ENCODE measurements at regions not wholly inside any gene's neighbourhood (a gene's known extent, or its start where the extent isn't known, plus 50 kb on each side); places are given as distances from the start of the nearest gene placed in this dataset.

DNA sequence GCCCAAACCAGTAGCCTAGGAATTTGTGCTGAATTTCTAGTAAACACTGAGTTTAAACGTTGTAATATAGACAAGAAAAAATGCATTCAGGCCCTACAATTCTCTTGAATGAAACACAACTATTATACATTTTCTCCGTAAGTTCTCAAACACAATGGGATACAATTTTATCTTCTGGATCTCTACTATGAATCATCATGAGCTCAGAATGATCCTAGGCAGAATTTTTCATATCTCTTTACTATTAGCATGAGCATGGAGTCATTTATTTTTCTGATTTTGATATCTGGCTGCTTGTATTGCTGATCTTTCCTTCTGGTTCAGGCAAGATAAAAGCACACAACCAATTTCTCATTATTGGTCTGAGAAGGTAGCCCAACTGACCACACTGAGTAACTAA is 1123.4 kb upstream of the RAG2 start:
- TF ChIP-seq SIN3A (IDR thresholded peaks at IDR 0.05; ENCODE audit: borderline replicate concordance, insufficient read depth, low read depth, low read length) (no peak), POLR2AphosphoS5 (IDR thresholded peaks at IDR 0.05; ENCODE audit: low read depth, low read length) (no peak), TCF7L2 (IDR thresholded peaks at IDR 0.05; ENCODE audit: low read depth, low read length) (no peak)
- TF ChIP-seq, protein P1, sequence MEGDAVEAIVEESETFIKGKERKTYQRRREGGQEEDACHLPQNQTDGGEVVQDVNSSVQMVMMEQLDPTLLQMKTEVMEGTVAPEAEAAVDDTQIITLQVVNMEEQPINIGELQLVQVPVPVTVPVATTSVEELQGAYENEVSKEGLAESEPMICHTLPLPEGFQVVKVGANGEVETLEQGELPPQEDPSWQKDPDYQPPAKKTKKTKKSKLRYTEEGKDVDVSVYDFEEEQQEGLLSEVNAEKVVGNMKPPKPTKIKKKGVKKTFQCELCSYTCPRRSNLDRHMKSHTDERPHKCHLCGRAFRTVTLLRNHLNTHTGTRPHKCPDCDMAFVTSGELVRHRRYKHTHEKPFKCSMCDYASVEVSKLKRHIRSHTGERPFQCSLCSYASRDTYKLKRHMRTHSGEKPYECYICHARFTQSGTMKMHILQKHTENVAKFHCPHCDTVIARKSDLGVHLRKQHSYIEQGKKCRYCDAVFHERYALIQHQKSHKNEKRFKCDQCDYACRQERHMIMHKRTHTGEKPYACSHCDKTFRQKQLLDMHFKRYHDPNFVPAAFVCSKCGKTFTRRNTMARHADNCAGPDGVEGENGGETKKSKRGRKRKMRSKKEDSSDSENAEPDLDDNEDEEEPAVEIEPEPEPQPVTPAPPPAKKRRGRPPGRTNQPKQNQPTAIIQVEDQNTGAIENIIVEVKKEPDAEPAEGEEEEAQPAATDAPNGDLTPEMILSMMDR (IDR thresholded peaks at IDR 0.05) = no peak
- TF ChIP-seq, protein P2, sequence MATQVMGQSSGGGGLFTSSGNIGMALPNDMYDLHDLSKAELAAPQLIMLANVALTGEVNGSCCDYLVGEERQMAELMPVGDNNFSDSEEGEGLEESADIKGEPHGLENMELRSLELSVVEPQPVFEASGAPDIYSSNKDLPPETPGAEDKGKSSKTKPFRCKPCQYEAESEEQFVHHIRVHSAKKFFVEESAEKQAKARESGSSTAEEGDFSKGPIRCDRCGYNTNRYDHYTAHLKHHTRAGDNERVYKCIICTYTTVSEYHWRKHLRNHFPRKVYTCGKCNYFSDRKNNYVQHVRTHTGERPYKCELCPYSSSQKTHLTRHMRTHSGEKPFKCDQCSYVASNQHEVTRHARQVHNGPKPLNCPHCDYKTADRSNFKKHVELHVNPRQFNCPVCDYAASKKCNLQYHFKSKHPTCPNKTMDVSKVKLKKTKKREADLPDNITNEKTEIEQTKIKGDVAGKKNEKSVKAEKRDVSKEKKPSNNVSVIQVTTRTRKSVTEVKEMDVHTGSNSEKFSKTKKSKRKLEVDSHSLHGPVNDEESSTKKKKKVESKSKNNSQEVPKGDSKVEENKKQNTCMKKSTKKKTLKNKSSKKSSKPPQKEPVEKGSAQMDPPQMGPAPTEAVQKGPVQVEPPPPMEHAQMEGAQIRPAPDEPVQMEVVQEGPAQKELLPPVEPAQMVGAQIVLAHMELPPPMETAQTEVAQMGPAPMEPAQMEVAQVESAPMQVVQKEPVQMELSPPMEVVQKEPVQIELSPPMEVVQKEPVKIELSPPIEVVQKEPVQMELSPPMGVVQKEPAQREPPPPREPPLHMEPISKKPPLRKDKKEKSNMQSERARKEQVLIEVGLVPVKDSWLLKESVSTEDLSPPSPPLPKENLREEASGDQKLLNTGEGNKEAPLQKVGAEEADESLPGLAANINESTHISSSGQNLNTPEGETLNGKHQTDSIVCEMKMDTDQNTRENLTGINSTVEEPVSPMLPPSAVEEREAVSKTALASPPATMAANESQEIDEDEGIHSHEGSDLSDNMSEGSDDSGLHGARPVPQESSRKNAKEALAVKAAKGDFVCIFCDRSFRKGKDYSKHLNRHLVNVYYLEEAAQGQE (IDR thresholded peaks at IDR 0.05; ENCODE audit: insufficient read depth in 1 of 2, low read depth in 2 of 2, low read length in 1 of 2) = no peak
- H3K27me3 ChIP-seq (ENCODE audit: control insufficient read depth, insufficient read depth, low read length) = no peaks in the 10 kb centered on the region
- DNase-seq (ENCODE audit: low read depth, low spot score) (no peak), ATAC-seq (no peak)
- in situ Hi-C loops (cut with HindIII; ENCODE audit: low pct_unique_long_range_greater_than_20kb, low sequenced_read_pairs) = no loop called here
- H3K4me3 ChIP-seq (ENCODE audit: low read depth in 2 of 2, low read length in 2 of 2) = no peak overlapping the region
- intact Hi-C loops (cut with micrococcal nuclease; ENCODE audit: unreplicated experiment) = no loop called here
- no TSS peak for BruUV-seq (replicated peaks)
- ChIA-PET POLR2A (no interaction called here), CTCF (interaction anchor here (0.8 kb wide), 1 partner anchor 274 kb away, joined by 3 read pairs; no protein-coding TSS in a partner anchor)
- H3K4me1 ChIP-seq (ENCODE audit: control insufficient read depth, insufficient read depth, low read length) = no peaks in the 10 kb centered on the region
- H3K27ac ChIP-seq (ENCODE audit: low read length) = no peak overlapping the region
- no peaks in the 10 kb centered on the region for H3K36me3 ChIP-seq (ENCODE audit: control insufficient read depth, insufficient read depth, low read length)
- no peaks in the 10 kb centered on the region for H3K9me3 ChIP-seq (ENCODE audit: control insufficient read depth, insufficient read depth, low read depth, low read length)

DNA sequence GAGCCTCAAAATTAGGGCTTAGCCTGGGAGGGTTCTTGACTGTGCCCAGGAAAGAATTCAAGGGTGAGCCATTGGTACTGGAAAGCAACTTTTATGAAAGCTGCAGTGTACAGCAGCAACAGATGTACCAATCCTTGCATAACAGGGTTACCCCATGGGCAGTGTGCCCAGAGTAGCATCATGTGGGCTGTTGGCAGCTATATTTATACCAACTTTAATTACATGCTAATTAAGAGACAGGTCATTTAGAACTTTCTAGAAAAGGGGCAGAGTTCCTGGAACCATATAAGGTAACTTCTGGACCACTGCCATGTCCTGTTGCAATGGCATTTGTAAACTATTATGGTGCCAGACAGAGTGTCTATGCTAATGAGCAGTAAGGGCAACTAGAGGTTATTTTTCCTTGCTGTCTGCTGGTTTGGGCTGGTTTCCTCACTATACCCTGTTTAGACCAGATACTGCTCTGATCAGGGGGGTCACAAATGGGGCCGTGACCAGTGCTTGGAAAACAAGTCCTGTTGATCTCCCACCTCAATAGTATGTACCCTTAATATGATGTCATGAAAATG is 1120.5 kb upstream of the RAG2 start:
- Histone ChIP-seq H3K4me3 (ENCODE audit: low read depth in 2 of 2, low read length in 2 of 2) (no peak overlapping the region), H3K9me3 (ENCODE audit: control insufficient read depth, insufficient read depth, low read depth, low read length) (no peaks in the 10 kb centered on the region), H3K27me3 (ENCODE audit: control insufficient read depth, insufficient read depth, low read length) (no peaks in the 10 kb centered on the region), H3K27ac (ENCODE audit: low read length) (no peak overlapping the region), H3K36me3 (ENCODE audit: control insufficient read depth, insufficient read depth, low read length) (no peaks in the 10 kb centered on the region), H3K4me1 (ENCODE audit: control insufficient read depth, insufficient read depth, low read length) (no peaks in the 10 kb centered on the region)
- DNase-seq (ENCODE audit: low read depth, low spot score) = no peak
- no peak for ATAC-seq
- in situ Hi-C loops (cut with HindIII; ENCODE audit: low pct_unique_long_range_greater_than_20kb, low sequenced_read_pairs) (no loop called here), intact Hi-C loops (cut with micrococcal nuclease; ENCODE audit: unreplicated experiment) (no loop called here)
- BruUV-seq (replicated peaks) = no TSS peak
- ChIA-PET CTCF (no interaction called here), POLR2A (no interaction called here)
- TF ChIP-seq POLR2AphosphoS5 (IDR thresholded peaks at IDR 0.05; ENCODE audit: low read depth, low read length) (no peak), SIN3A (IDR thresholded peaks at IDR 0.05; ENCODE audit: borderline replicate concordance, insufficient read depth, low read depth, low read length) (no peak), TCF7L2 (IDR thresholded peaks at IDR 0.05; ENCODE audit: low read depth, low read length) (no peak)
- TF ChIP-seq, protein P1 (IDR thresholded peaks at IDR 0.05) = no peak
- TF ChIP-seq, protein P2 (IDR thresholded peaks at IDR 0.05; ENCODE audit: insufficient read depth in 1 of 2, low read depth in 2 of 2, low read length in 1 of 2) = no peak

Data from Panc1 (cell line).